Frontal cortex (tissue), 3 donors: ENCODE measurements at regions not wholly inside any gene's neighbourhood (a gene's known extent, or its start where the extent isn't known, plus 50 kb on each side); places are given as distances from the start of the nearest gene placed in this dataset.
"Not testable (repeated sequence)": the region's sequence is repeated elsewhere in the genome, so short reads cannot be mapped to it uniquely, and the experiment has no call there.

Source experiments
- DNase-seq, 2 donors: peaks; one replicate each; pipeline ENCODE4 v3.0.0; 2012; ENCODE audit warnings: low spot score in 2 of 2
- FAIRE-seq: peaks from 2 replicates; lab custom pipeline; 2012; peaks lifted over from hg19 to GRCh38; lab: Jason Lieb, UNC
- donor health status: control.
- donor health status: control.
- donor health status: control.

DNA sequence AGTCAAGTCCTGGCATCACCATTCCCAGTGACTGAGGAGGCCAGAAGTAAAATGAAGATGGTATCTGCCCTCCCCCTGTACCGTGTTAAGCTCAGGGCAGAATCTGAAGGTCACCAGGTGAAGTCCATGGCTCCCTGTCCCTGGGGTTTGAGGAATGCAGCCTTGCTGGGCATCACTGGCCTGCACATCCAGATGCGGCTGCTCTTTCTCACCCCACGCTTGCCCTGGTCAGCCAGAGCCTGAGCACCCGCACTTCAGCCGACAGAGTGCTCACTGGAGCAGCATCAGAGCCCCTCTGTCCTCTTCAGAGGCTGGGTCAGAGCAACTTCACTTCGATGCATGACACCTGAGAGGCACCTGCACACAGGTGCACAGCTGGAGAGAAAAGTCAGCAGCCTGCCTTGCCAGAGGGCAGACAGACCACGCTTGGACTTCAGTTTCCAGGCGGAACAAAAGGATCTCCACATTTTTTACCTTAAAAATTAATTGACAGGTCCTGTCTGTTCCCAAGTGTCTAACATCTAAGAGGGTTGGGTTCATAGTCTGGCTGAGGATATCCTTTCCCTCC lies 267.3 kb downstream of the ANAPC1 start:
- FAIRE-seq = no peak
- DNase-seq = no peak

GRCh38 chr2:111617299-111618225 lies 266.4 kb downstream of the ANAPC1 start:
- FAIRE-seq = no peak
- DNase-seq = no peak

- DNase-seq (no peak), FAIRE-seq (no peak)
Observed at GRCh38 chr2:111618226-111618977, 265.6 kb downstream of the ANAPC1 start.

- no peak for FAIRE-seq
- DNase-seq = no peak
Observed at GRCh38 chr2:111618978-111619902, 264.8 kb downstream of the ANAPC1 start.

- FAIRE-seq = no peak
- no peak for DNase-seq
Observed at GRCh38 chr2:111620281-111620680, 263.7 kb downstream of the ANAPC1 start.

GRCh38 chr2:111622859-111623258 lies 261.1 kb downstream of the ANAPC1 start:
- no peak for FAIRE-seq

DNA sequence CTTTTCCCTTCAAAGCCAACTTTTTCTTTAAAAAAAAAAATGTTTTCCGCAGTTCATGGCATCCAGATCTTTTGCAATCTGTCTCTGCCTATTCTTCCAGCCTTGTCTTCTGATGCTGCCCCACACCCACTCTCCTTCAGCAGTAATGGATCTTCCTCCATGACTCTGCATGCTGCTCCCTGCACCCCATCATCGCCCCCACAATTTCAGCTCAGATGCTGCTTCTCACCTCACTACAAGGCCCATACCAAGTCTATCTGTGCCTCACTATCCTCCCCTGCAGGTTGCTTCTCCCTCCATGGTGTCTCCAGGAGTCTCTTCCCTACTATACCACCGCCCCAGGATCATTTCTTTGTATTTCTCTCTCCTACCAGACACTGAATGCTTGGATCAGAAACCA lies 260.6 kb downstream of the ANAPC1 start:
- FAIRE-seq = no peak
- no peak for DNase-seq

More at GRCh38 chr2:111622859-111623258, 261.1 kb downstream of the ANAPC1 start:
- no peak for DNase-seq

GRCh38 chr2:111624411-111625156 lies 259.4 kb downstream of the ANAPC1 start:
- FAIRE-seq = no peak
- no peak for DNase-seq

- not testable (repeated sequence) for FAIRE-seq, DNase-seq
Observed at GRCh38 chr2:111625157-111625537, 258.8 kb downstream of the ANAPC1 start.

DNA sequence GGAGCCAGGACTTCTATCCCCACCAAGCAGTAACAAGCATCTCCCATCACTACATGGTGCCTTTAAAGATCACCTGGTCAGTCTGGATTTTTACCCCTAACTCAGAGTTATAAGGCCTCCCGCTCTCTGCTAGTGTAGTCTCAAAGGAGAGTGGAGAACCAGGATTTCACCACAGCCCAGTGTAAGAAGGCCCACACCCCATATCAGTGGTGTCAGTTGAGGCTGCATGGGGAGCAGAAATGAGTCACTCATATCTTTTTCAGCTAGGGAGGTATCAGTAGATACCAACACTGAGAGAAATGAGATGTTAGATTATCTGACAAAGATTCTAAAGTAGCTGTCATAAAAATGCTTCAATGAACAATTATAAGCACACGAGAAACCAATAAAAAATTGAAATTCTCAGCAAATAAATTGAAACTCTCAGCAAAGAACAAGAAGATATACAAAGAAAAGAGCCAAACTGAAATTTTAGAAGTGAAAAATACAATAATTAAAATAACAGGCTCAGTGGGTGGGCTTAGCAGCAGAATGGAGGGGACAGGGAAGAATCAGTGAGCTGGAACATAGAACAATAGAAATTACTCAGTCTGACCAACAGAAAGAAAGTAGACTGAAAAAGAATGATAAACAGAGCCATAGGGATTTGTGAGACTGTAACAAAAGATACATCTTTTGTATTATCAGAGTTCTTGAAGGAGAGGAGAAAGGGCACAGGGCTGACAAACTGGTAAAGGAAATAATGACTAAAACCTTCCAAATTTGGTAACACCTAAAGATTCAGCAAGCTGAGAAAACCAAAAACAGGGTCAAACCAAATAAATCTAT lies 257.7 kb downstream of the ANAPC1 start:
- FAIRE-seq (no peak), DNase-seq (no peak)

DNA sequence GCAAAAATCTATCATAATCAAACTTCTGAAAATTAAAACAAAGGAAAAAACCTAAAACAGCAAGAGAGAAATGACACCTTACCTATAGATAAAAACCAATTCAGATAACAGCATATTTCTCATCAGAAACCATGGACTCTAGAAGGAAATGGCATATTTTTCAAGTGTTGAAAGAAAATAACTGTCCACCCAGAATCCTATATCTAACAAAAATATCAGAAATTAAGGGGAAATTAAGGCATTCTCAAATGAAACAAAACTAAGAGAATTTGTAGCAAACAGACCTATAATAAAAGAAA lies 257.2 kb downstream of the ANAPC1 start:
- no peak for FAIRE-seq

DNA sequence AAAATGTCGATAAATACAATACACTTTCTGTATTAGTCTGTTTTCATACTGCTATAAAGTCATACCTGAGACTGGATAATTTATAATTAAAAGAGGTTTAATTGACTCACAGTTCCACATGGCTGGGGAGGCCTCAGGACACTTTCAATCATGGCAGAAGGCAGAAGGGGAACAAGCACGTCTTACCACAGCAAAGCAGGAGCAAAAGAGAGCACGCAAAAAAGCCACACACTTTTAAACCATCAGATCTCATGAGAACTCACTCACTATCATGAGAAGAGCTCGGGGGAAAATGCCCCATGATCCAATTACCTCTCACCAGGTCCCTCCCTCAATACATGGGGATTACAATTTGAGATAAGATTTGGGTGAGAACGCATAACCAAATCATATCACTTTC lies 256.7 kb downstream of the ANAPC1 start:
- FAIRE-seq (no peak), DNase-seq (no peak)

More for the DNA sequence above, 257.2 kb downstream of the ANAPC1 start:
- no peak for DNase-seq

DNA sequence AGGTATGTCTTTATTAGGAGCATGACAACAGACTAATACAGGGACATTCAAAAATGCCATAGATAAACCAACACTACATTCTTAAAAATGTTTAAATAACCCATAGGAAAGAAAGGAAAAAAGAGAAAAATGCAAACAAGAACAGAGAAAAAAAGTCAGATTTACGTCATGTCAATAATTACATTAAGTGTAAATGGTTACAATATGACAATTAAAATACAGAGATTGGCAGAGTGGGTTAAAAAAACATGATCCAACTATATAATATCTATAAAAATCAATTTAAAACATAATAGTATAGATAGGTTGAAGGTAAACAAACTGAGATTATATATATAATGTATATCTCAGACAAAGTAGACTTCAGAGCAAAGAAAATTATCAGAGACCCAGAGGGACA lies 255.8 kb downstream of the ANAPC1 start:
- no peak for FAIRE-seq
- DNase-seq = no peak

DNA sequence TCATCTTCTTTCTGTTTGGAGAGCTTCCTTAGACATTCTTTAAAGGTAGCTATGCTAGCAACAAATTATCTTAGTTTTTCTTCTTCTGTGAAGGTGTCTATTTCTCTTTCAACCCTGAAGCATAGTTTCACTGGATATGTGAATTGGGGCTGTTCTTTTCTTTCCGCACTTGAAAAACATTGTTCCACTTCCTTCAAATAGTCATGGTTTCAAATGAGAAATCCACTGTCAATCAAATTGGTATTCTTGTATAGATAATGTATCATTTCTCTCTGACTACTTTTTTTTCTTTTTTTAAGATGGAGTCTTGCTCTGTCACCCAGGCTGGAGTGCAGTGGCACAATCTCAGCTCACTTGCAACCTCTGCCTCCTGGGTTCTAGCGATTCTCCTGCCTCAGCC lies 254.0 kb downstream of the ANAPC1 start:
- DNase-seq = no peak
- no peak for FAIRE-seq

GRCh38 chr2:111632661-111633060 lies 251.3 kb downstream of the ANAPC1 start:
- no peak for DNase-seq
- no peak for FAIRE-seq

DNA sequence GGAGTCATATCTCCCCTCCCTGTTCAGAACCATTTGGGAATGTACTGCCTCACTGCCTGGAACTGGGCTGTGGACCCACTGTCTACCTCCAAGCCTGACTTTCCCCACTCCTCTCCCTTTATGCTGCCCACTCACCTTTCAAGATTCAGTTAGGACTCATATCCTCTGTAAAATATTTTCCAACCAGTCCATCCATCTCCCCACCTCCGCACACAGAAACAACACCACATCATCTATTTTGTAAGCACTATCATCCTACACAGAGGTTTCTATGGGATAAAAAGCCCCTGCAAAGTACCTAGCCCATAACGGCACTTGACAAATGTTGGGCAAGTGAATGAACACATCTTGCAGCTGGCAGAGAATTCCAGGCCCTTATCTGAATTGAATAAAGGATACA lies 250.8 kb downstream of the ANAPC1 start:
- FAIRE-seq (no peak), DNase-seq (no peak)

DNA sequence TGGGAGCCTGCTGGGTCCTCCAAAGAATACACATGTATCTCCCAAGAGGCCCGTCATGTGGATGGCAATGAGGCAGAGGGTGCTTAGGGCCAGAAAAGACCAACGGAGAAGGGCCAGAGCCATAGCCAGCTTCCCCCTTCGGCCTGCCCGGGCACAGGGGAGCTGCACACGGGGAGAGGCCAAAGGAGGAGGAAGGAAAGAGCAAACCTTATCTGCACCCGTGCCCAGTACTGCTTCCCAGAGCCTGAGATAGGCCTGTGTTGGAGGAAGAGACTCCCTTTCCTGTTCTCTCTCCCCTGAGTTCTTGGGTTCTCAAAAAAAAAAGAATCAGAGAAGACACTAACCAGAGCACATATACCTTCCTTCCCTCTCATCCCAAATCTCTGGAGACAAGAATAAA lies 250.3 kb downstream of the ANAPC1 start:
- no peak for DNase-seq
- FAIRE-seq = no peak

DNA sequence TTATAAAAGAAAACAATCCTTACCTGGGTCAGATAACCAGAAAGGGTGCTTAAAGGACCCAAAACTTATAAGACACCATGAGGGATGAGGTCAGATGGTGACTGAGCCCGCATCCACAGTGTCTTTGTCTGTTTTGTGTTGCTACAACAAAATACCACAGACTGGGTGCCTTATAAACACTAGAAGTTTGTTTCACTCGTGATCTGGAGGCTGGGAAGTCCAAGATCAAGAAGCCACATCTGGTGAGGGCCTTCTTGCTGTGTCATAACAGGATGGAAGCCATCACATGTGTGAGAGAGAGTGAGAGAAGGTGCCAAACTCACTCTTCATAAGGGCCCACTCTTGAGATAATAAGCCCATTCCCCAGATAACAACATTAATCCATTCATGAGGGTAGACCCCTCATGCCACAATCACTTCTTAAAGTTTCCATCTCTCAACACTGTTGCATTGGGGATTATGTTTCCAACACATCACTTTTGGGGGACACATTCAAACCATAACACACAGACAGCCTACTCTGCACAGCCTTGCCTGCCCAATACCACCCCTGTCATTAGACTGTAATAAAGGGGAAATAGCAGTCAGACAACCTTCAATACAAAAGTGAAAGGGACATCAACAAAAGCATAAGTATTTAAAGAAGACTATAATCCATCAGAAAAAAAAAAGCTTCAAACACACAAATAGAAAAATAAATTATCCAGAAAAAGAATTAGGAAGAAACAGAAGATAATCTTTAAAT lies 249.8 kb downstream of the ANAPC1 start:
- FAIRE-seq (no peak), DNase-seq (no peak)
